ENCODE measurements at regions not wholly inside any gene's neighbourhood (a gene's known extent, or its start where the extent isn't known, plus 50 kb on each side); places are given as distances from the start of the nearest gene placed in this dataset.

GRCh38 chr10:34955391-34955790 is 134.8 kb downstream of the CUL2 start:
- no peak for TF ChIP-seq CTCF (IDR thresholded peaks at IDR 0.05)
- peak in 1 of 2 donors; percentile 28 for TF ChIP-seq EP300 (IDR thresholded peaks at IDR 0.05)

Data from tibial nerve (tissue), 4 donors.